HG03442 (cell line): ENCODE measurements at regions not wholly inside any gene's neighbourhood (a gene's known extent, or its start where the extent isn't known, plus 50 kb on each side); places are given as distances from the start of the nearest gene placed in this dataset.
"Not testable (repeated sequence)": the region's sequence is repeated elsewhere in the genome, so short reads cannot be mapped to it uniquely, and the experiment has no call there.

Experiments
- ATAC-seq: cut with Tn5 transposase; IDR thresholded peaks from one replicate; pipeline ENCODE4 v1.9.1; 2021; ENCODE audit warnings: mild to moderate bottlenecking, moderate library complexity; ENCODE audit not compliant: unreplicated experiment

DNA sequence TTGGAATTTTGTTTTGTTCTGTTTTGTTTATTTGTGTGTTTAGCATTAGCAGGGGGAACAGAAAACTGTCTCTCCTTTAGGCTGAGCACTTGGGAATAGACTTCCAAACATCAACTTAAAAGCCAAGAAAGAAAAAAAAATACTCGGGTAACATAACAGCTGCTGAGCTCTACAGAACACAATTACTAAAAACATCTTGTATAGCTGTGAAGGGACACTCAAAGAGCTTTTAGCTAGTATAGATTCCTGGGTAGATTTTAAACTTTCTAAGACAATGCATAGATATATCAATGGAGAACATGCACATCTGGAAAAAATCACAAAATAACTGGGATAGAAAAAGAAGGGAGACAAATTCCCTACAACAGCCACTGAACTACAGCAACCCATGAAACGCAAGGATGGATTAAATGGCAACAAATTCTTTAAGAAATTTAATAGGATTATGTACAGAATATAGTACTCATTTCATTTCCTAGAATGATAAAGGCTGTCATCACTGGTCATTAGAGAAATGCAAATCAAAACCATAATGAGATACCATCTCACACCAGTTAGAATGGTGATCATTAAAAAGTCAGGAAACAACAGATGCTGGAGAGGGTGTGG, 174.3 kb upstream of the KRR1 start:
- ATAC-seq, result no peak

DNA sequence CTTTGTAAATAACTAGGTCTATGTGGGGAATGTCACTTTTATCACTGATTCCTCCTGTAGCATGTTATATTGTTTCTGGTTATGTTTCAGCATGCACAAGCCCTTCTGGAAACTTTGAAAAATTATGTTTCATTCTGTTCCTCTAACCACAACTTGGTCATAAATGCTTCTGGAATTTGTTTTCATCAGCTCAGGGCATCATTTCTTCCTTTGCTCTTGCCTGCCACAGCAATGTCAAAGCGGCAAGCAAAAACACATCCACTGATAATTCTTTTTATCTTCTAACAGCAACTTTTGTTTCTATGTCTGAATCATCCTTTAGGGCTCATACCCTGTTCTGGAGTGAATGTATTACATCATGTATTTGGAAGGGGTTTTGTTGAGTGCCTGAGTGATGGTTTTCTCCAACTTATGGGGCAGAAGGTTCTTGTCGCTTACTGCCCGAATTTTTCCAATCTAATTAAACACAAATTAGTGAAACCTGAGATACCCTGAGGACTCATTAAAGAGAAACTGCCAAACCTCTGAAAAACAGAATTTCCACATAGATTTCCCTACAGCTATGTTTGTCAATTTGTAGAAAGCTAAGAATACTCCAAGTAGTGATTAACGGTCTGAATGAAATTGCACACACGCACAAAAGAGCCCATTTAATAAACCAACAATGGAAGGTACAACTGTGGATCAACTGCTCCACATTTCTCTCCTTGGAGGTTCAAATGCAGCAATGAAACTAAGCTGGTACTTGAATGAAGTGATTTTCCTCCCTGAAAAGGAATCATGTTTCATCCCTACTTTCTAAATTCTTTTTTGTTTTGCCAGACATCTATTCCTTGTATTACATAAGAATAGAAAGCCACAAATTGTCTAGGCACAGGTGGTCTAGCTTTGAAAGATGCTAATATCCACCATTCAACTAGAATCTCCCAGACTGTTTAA, 173.5 kb upstream of the KRR1 start:
- ATAC-seq, result no peak

DNA sequence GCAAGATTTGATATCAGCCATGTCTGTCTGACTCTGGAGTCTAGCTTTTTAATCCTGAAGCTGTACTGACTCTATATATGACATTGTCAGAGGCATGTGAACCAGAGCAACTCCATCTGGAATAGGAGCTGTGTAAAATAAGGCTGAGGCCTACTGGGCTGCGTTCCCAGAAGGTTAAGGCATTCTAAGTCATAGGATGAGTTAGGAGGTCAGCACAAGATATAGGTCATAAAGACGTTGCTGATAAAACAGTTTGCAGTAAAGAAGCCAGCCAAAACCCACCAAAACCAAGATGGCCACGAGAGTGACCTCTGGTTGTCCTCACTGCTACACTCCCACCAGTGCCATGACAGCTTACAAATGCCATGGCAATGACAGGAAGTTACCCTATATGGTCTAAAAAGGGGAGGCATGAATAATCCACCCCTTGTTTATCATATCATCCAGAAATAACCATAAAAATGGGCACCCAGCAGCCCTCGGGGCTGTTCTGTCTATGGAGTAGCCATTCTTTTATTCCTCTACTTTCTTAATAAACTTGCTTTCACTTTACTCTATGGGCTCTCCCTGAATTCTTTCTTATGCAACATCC, 172.7 kb upstream of the KRR1 start:
- ATAC-seq, result not testable (repeated sequence)

DNA sequence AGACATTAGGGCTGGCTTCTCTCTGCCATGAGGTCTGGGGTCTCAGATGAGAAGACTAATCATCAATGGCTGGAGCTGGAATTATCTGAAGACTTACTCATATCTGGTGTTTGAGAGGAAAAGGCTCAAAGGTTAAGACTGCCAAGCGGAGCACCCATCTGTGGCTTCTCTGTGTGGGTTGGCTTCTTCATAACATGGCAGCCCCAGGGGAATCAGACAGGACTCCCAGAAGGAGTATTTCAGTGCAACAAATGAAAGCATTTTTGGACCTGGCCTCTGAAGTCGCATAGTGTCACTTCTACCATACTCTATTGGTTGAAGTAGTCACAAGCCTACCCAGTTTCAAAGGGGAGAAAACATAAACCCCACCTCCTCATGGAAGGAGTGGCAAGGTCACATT, 171.8 kb upstream of the KRR1 start:
- no peak for ATAC-seq

DNA sequence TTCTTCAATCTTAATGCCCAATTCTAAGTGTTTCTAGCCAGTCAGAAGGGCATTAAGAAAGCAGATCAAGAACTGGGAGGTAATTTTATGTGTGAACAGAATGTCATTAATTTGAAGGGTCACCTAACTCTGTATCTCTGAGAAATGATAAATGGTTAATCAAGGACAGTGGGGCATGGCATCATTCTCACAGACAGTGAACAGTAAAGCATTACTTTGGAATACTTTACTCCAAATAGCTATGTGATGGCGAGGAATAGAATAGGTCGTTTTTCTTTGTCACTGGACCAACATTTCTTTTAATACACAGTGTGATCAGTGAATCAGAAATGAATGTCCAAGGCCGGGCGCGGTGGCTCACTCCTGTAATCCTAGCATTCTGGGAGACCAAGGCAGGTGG, 166.1 kb upstream of the KRR1 start:
- ATAC-seq, result no peak

DNA sequence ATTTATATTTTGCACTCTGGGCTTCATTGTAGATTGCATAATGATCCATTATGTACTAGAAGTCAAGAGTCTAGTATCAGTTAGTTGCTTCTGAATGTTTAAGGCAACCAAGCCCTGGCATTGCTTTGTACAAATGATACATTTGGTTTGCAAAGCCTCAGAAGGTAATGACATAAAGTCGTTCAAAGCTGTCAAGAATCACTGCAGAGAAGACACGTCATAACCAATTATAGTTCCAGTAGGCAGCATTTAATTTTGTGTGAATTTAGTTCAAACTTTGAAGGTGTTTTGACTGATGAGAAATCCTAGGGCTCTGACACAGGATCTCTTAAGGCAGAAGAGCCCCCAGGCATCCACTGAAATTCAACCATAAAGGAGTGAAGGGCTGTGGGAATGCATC, 163.0 kb upstream of the KRR1 start:
- no peak for ATAC-seq

DNA sequence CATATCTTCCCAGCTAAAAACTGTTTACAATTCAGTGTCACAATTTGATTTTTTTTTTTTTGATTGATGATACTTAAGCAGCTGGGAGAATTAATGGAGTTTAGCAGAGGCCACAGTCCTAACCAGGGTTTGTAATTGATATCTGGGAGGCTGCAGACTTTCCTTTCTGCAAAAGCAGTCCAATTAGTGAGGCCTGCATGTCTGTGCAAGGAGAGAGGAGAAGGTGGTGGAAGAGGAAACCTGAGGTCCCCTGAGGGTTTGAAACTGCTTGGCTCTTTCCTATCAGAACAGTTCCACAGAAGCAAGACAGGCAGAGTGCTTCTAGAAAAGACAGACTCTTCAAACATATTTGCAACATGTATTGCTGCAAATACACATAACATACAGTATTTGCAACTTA, 160.8 kb upstream of the KRR1 start:
- no peak for ATAC-seq

DNA sequence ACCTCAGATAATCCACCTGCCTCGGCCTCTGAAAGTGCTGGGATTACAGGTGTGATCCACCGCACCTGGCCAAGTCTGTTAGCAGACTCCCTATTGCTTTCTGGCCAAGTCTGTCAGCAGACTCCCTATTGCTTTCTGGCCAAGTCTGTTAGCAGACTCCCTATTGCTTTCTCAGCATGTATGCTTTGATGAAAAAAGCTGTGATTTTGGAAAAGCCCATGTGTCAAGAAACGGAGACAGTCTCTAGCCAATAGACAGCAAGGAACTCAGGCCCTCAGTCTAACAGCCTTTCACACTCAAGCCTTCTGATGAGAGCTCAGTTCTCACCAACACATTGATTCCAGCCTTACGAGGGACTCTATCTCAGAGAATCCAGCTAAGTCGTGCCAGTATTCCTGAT, 158.8 kb upstream of the KRR1 start:
- ATAC-seq, result no peak

DNA sequence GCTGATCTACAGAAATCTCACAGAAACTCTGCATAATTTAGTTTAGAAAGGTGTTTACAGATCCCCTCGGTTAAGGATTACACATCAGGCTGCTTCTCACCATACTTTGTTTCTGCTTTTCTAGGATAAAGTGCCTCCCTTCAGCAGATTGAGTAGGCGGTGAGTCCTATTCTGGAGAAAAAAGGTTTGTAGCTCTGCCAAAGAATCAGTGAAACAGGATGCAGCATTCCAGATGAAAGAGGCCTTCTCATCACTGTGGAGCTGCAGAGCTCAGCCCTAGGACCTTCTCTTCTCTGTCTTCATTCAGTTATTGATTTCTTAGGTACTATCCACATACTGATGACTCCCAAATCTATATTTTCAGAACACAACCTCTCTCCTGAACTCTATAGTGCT, 155.5 kb upstream of the KRR1 start:
- no peak for ATAC-seq

DNA sequence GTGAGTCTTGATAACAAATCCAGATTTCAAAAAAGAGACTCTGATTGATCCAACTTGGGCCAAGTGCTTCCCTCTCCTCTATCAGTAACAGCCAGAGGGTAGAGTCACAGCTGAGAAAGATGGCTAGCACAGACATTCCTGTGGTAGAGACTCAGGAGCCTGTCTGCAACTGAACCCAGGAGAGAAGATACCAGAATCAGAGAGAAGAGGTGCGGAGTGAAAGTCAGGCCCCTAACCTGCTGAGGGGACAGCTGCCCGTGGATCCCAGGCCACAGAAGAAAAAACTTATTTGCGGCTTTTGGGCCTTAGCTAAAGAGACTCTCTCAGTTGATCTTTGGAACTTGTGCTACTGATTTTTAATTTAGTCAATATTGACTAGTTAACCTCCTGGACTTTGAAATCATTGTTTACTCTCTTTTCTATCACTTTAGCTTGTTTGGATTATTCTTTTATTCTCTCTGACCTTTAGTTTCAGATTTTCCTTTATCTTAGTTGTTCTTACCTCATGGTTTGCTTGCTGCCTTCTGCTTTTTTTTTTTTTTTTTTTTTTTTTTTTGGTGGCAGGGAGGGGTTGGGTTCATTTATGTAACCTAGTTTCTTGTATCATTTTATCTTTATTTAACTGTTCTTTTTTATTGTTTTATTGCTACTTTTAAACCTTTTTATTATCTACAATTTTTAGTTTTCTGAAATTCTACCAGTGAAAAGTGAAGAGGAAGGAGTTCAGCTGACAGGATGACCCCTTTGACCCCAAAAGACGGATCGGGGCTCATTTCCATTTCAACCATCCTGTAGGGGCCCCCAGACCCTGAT, 154.9 kb upstream of the KRR1 start:
- ATAC-seq, result no peak

DNA sequence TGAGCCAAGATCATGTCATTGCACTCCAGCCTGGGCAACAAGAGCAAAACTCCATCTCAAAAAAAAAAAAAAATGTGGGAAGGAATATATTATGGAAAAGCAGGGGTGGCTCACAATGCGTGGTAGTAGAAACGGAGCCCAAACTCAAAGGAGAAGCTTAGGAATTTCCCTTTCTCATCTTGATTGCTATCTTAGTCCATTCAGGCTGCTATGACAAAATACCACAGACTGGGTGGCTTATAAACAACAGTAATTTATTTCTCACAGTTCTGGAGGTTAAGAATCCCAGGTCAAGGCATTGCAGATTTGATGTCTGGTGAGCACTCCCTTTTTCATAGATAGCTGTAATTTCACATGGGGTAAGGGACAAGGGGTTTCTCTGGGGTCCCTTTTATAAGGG, 153.8 kb upstream of the KRR1 start:
- no peak for ATAC-seq

DNA sequence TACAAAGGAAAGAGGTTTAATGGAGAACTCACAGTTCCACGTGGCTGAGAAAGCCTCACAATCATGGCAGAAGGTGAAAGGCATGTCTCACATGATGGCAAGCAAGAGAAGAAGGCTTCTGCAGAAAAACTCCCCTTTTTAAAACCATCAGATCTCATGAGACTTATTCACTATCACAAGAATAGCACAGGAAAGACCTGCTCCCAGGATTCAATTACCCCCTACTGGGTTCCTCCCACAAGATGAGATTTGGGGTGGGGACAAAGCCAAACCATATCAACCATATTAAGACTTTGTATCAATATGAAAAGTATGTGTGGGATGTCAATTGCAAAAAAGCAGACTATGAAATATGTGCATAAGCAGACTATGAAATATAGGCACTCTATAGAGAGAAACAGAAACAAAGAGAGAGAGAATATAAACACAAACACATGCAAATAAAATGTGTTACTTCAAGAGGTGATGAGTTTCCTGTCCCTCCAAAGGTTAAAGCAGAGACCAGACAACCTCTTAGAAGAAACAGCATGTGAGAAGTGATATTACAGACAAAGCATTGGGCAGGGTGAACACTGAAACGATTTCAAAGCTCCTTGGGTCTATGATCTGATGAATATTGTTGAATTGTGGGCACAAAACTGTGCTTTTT, 151.2 kb upstream of the KRR1 start:
- no peak for ATAC-seq

DNA sequence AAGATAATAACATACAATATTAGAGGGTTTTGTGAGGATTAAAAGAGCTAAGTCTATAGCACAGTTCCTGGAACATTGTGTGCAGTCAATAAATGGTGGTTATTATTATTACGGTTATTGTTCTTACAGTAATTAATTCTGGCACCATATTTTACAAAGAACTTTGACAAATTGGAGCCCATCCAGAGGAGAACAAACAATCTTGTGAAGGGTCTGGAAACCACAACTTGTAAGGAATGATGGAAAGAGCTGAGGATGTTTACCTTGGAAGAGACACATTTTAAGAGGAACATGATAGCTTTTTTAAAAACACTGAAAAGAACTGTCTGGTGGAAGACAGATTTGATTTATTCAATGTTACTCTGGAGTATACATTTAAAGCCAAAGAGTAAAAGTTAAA, 150.5 kb upstream of the KRR1 start:
- ATAC-seq, result no peak

DNA sequence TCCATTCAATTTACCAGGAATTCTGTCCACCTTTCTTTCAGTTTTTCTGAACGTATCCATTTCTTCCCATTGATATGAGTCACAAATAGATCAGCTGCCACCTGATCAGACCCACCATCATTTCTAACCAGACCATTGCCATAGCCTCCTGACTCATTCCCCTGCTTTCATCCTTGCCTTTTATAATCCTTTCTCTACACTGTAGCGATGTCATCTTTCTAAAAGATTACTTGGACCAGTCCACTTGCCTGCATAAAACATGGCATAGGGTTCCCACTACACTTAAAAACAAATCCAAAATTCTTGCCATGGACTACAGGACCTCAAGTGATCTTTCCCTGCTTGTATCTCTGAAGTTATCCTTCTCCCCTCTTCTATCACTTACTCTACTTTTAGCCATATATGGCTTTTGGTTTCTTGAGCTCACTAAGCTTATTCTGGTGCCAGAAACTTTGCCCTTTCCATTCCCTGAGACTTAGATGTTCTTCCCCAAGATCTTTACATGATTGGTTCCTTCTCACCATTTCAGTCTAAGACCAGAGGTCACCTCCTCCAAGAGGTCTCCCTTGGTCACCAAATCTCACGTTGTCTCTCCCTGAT, 149.5 kb upstream of the KRR1 start:
- no peak for ATAC-seq

DNA sequence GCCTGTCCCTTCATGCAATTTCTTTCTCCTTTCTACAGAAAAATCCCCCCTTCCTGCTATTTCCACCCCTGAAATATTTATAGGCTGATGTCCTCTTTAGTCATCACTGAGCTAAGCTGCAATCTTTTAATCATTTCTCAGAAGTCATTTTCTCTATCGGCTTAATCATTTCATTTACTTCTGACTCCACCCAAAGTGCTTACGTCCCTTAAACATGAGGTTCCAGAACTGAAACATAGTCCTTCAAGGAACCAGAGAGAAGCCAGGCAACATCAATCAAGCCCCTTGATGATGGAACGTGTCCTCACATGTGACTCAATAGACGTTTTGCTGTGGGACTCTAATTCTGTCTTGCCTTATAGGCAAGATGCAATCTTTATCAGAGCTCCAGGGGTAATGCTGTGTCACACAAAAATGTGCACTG, 148.7 kb upstream of the KRR1 start:
- ATAC-seq, result no peak

DNA sequence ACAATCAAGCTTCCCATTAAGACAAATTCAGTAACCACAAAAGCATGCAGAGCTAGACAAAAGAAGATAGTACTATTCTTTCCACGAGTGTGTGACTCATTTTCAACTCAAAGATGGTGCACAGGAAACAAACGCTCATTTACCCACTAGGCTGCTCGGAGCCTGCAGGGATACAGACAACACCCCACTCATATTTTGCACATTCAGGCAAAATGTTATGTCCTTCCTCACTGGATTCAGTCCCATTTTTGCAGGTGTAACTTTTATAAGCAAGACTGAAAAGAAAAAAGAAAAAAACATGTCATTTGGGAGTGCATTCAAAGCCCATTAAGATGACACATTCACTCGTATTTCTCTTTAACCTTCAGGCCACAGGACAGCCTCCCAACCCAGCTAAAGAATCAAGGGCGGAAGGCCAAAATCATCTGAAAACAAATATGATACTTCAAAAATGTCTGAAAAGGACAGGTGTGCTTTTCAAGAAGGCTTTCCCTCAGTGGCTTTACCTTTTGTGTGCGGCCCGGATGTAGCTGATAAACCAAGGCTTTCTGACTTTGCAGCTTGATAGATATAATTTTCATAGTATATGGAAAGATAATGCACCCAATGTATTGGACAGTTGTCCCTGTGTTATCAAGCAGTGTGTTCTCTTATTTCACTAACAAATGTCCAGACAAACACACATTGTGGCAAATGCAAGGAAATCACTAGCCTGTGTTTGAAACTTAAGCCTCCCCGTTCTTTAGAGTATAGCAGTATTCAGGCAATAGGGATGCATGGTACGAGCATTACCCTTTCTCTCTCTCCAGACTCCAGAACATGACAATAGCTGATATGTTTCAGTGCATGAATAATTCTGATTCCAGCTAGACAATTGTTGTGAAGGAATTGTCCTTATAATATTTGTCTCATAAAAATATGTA, 147.8 kb upstream of the KRR1 start:
- peak; percentile 43 for ATAC-seq

DNA sequence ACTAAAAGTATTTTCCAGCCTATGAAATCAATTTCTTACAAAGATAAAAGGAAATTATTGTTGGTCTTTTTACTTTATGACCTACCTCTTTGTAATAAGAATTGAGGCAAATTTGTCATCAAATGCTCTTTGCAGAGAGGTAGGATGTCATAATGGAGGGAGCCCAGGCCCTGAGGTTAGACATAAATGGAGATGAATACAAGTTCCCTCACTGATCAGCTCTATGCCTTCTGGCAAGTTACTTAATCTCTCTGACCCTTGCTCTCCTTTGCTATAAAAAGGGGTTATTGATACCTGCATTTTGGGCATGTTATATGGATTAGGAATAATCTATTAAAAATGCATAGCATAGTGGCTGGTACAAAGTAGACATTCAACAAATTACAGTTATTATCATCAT, 146.9 kb upstream of the KRR1 start:
- ATAC-seq, result no peak

DNA sequence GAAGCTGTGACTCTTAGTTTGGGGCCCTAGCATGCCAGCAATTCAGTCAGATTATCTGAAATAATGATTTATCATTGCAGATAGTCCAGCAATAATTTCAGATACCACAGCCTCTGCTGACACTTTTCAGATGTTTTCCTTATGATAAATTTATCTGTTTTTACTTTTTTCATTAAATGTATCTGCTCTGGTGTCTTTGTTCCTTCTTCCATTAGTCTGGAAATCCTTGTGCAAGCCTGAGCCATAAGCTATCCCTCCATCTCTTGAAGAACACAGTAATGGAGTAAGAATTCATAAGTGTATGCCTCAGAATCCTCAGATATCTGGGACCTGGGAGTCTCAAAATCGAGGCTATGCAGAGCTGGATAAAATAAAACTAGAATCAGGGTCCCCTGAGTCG, 146.4 kb upstream of the KRR1 start:
- ATAC-seq, result no peak

DNA sequence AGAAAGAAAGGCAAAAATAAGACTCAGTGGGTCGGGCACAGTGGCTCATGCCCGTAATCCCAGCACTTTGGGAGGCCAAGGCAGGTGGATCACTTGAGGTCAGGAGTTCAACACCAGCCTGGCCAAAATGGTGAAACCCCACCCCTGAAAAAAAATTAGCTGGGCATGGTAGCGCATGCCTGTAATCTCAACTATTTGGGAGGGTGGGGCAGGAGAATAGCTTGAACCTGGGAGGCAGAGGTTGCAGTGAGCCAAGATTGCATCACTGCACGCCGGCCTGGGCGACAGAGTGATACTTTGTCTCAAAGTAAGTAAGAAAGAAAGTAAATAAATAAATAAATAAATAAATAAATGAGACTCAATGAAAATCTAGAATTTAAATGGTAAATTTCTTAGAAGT, 145.9 kb upstream of the KRR1 start:
- not testable (repeated sequence) for ATAC-seq
